ENCODE measurements at regions not wholly inside any gene's neighbourhood (a gene's known extent, or its start where the extent isn't known, plus 50 kb on each side); places are given as distances from the start of the nearest gene placed in this dataset.

DNA sequence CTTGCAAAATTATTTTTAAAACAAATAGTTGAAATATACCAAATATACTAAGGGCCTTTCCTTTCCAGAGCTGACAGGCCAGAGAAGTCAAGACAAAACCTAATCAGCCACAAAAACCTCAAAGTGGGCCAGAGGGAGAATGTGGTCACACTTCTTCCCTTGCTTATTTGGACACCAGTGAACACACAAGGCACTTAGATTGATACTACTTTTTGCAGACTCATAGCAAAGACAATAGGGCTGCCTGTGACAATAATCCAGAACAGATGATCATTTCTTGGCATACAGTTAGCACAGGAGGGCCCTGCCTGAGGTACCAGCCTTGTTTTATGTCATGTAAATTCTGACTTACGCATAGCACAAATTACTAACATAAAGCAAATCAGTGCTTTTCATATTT is 215.7 kb upstream of the NEIL3 start:
- H3K4me3 Mint-ChIP-seq: no peak overlapping the region
- H3K36me3 Mint-ChIP-seq (ENCODE audit: insufficient read depth): no peaks in the 10 kb centered on the region
- H3K9me3 Mint-ChIP-seq: no peaks in the 10 kb centered on the region
- H3K27me3 Mint-ChIP-seq: no peaks in the 10 kb centered on the region
- no peak for DNase-seq
- H3K27ac Mint-ChIP-seq: no peak overlapping the region
- no peak for ATAC-seq (replicated peaks)
- no peaks in the 10 kb centered on the region for H3K4me1 Mint-ChIP-seq (ENCODE audit: low read depth in 2 of 2)

DNA sequence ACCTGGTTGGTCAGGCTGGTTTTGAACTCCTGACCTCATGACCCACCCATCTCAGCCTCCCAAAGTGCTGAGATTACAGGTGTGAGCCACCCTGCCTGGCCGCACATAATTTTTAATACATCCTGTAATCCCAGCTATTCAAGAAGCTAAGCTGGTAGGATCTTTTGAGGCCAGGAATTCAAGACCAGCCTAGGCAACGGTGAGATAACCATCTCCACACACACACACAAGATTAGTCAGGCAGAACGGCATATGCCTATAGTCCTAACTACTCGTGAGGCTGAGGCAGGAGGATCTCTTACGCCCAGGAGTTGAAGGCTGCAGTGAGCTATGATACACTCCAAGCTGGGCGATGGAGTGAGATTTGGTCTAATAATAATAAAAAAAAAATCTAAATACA is 212.4 kb upstream of the NEIL3 start:
- H3K27me3 Mint-ChIP-seq: no peaks in the 10 kb centered on the region
- no peaks in the 10 kb centered on the region for H3K9me3 Mint-ChIP-seq
- no peaks in the 10 kb centered on the region for H3K36me3 Mint-ChIP-seq (ENCODE audit: insufficient read depth)
- H3K4me3 Mint-ChIP-seq: no peak overlapping the region
- ATAC-seq (replicated peaks): no peak
- DNase-seq: no peak
- H3K4me1 Mint-ChIP-seq (ENCODE audit: low read depth in 2 of 2): no peaks in the 10 kb centered on the region
- H3K27ac Mint-ChIP-seq: no peak overlapping the region

DNA sequence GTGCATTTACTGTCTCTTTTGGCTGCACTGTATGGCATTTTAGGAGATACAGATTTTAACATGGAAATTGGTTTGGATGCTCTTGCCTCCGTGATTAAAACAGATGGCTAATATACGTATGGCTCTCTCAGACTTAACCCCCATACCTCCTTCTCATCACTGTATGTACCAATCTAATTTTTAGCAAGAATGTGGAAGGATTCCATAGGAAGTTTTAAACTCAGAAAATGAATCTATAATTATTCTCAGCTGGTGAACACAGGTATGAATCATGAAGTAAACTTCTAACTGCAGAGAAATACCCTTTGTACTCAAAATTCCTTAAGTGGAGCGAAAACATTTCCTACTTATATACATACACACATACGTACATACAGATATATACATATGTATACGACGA is 210.5 kb upstream of the NEIL3 start:
- ATAC-seq (replicated peaks): no peak
- no peaks in the 10 kb centered on the region for H3K9me3 Mint-ChIP-seq

DNA sequence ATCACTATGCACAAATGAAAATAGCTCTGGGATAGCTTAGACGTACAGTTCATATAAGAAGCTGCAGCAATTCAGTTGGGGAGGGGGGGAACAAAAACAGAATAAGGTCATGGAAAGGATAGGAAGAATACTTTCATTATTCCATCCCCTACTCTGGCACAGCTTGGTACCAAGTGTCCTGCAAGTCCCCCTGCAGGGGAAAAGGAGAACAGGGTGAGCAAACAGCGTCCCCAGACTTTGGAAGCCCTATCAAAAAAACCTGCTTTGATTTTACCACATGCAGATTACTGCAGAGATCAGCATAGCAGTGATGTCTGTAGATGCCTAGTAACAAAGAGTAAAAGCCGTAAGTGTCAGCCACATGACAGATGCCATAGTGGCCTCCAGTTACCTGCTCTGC is 209.4 kb upstream of the NEIL3 start:
- Mint-ChIP-seq H3K9me3 (no peaks in the 10 kb centered on the region), H3K27ac (no peak overlapping the region), H3K36me3 (ENCODE audit: insufficient read depth) (no peaks in the 10 kb centered on the region), H3K4me1 (ENCODE audit: low read depth in 2 of 2) (no peaks in the 10 kb centered on the region), H3K27me3 (no peaks in the 10 kb centered on the region), H3K4me3 (no peak overlapping the region)
- ATAC-seq (replicated peaks): no peak
- DNase-seq: no peak

More for the DNA sequence above, 210.5 kb upstream of the NEIL3 start:
- Mint-ChIP-seq H3K4me3 (no peak overlapping the region), H3K27ac (no peak overlapping the region), H3K4me1 (ENCODE audit: low read depth in 2 of 2) (no peaks in the 10 kb centered on the region), H3K27me3 (no peaks in the 10 kb centered on the region), H3K36me3 (ENCODE audit: insufficient read depth) (no peaks in the 10 kb centered on the region)
- no peak for DNase-seq

DNA sequence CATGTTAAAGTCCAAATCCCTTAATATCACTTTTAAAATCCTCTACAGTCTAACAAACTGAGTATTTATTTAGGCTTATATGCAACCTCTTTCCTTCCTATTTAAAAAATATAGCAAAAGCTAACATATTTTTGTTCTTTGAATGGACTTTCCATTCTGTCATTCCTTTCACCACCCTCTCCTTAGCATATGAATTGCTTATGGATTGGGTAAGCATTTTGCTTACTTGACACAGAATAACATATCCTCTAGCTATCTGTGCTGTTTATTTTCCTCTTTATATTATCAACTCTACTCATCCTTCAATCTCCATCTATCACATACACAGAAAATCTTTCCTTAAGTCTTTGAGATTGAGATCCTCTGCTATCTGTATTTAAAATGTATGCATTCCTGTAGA is 206.1 kb upstream of the NEIL3 start:
- Mint-ChIP-seq H3K36me3 (ENCODE audit: insufficient read depth) (no peaks in the 10 kb centered on the region), H3K27ac (no peak overlapping the region), H3K9me3 (no peaks in the 10 kb centered on the region), H3K27me3 (no peaks in the 10 kb centered on the region), H3K4me3 (no peak overlapping the region), H3K4me1 (ENCODE audit: low read depth in 2 of 2) (no peaks in the 10 kb centered on the region)
- ATAC-seq (replicated peaks) (no peak), DNase-seq (no peak)

DNA sequence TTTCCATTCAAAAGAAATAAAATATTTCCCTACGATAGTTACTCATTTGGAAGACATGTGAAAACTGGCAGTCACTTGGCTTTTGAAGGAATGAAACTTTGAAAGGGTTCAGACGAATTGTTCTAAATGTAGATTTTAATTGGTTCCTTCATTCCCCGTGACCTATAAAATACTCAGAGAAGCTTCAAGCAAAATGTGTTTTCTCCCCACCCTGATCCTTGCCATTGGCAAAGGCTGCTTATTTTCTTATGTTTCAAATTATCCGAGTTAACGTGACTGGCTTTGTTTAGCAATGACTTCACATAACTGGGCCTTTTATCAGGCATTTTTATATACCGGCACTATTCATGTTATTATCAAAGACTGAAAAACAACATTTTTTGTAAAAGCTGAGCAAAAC is 204.1 kb upstream of the NEIL3 start:
- H3K36me3 Mint-ChIP-seq (ENCODE audit: insufficient read depth): no peaks in the 10 kb centered on the region
- no peak for ATAC-seq (replicated peaks)

DNA sequence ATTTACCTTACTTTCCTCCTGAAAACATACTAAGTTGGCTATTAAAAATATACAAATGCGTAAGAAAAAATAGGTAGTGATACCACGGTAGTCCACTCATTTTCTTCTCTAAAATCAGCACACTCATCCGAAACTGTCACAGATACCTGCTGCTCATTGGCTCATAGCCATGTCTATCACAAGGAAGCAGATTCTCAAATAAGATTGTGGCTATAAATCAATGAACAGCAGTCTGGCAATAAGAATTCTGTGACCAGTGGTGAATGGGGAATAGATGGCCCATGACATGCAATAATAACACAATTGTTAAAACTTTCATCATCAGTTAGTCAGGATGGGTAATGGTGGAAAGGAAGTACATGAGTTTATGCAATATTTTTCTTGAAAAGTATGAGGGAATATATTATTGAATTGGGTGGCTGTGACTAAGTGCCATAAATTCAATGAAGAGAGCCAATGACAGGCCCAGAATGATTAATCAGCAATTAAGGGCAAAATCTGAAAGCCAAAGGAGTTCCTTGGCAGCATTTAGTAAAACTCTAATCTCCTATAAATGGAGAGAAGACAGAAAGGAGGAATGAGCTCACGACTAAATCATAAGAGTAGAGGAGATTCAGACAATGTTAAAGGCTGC is 202.3 kb upstream of the NEIL3 start:
- Mint-ChIP-seq H3K9me3 (peaks cover 0 to 2% of the 10 kb centered on the region in 2 donors), H3K36me3 (ENCODE audit: insufficient read depth) (no peaks in the 10 kb centered on the region), H3K27me3 (no peaks in the 10 kb centered on the region), H3K4me1 (ENCODE audit: low read depth in 2 of 2) (no peaks in the 10 kb centered on the region), H3K4me3 (no peak overlapping the region), H3K27ac (no peak overlapping the region)
- DNase-seq (no peak), ATAC-seq (replicated peaks) (no peak)

More for the DNA sequence above, 204.1 kb upstream of the NEIL3 start:
- Mint-ChIP-seq H3K9me3 (no peaks in the 10 kb centered on the region), H3K27ac (no peak overlapping the region), H3K27me3 (no peaks in the 10 kb centered on the region), H3K4me3 (no peak overlapping the region), H3K4me1 (ENCODE audit: low read depth in 2 of 2) (no peaks in the 10 kb centered on the region)
- no peak for DNase-seq

DNA sequence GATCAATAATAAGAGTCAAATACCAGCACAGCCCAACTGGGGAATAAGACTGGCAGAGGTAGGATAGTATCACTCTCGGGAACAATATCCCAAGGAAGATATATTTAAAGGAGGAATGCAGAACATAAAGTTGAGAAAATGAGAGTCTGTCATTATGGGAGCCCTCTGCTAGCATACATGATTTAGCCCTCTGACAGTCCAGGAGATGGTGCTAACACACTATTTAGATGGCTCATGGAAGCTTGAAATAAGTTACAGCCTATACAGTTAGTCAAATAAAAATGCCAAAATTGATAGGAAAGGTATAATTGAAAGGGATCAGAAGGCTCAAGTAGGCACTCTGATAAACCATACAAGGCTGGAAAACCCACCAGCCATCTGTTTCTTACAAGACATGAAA is 201.0 kb upstream of the NEIL3 start:
- DNase-seq (no peak), ATAC-seq (replicated peaks) (no peak)
- H3K36me3 Mint-ChIP-seq (ENCODE audit: insufficient read depth): no peaks in the 10 kb centered on the region
- H3K9me3 Mint-ChIP-seq: peaks cover 0 to 2% of the 10 kb centered on the region in 2 donors
- no peak overlapping the region for H3K4me3 Mint-ChIP-seq
- H3K27me3 Mint-ChIP-seq: no peaks in the 10 kb centered on the region
- no peaks in the 10 kb centered on the region for H3K4me1 Mint-ChIP-seq (ENCODE audit: low read depth in 2 of 2)
- H3K27ac Mint-ChIP-seq: no peak overlapping the region

DNA sequence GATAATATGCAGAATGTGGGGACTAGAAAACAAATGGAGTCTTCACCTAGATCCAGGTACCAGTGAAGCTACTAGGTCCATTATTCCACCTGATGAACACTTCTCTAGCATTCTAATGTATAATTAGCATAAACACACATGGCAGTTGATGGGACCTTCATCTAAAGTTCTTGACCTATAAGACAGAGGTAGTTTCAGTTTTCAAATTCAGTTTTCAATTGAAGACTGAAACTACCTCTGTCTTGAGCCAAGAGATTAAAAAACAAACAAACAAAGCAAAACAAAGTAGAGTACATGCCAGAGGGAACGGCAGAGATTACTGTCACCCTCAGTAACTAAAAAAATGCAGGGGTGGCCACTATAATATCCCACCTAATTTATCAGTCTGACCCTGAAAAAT is 199.9 kb upstream of the NEIL3 start:
- Mint-ChIP-seq H3K4me3 (no peak overlapping the region), H3K9me3 (peaks cover 0 to 2% of the 10 kb centered on the region in 2 donors), H3K36me3 (ENCODE audit: insufficient read depth) (no peaks in the 10 kb centered on the region), H3K4me1 (ENCODE audit: low read depth in 2 of 2) (no peaks in the 10 kb centered on the region), H3K27ac (no peak overlapping the region), H3K27me3 (no peaks in the 10 kb centered on the region)
- DNase-seq: no peak
- ATAC-seq (replicated peaks): no peak

DNA sequence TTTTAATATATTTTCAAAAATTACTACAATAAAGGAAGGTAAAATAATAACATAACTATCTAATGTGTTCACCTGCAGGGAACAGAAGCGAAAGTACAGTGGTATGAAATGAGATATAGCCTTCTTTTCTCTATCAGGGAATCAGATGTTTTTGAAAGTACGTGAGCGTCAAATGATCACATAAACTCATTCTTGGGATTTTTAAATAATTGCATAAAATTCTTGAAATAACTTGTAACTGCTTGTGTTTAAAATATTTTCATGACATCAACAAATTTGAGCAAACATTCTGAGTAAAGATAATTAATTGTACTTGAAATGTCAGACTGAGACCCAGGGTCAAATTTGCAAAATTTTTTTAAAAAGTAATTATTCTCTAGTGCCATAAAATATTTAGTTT is 193.5 kb upstream of the NEIL3 start:
- Mint-ChIP-seq H3K4me3 (no peak overlapping the region), H3K27me3 (no peaks in the 10 kb centered on the region), H3K36me3 (ENCODE audit: insufficient read depth) (no peaks in the 10 kb centered on the region), H3K9me3 (no peaks in the 10 kb centered on the region), H3K27ac (no peak overlapping the region), H3K4me1 (ENCODE audit: low read depth in 2 of 2) (no peaks in the 10 kb centered on the region)
- ATAC-seq (replicated peaks): no peak
- DNase-seq: no peak

DNA sequence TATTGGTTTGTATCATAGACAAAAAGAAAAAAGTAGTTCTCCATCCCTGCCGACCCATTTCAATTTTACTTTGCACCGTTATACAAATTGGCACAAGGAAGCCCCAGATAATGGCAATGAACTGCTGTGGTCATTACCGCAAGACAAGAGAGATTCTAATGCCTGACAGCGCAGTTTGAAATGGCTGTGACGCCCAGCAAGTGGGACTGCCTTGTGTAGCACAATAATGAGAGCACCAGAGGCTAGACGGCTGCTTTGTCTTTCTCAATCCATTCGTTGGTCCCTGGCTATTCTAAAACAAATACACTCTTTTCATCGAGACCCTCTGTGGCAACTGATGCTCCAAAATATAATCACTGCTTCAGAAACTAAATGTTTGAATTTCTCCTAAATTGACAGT is 192.4 kb upstream of the NEIL3 start:
- Mint-ChIP-seq H3K9me3 (no peaks in the 10 kb centered on the region), H3K27ac (no peak overlapping the region), H3K4me3 (no peak overlapping the region), H3K4me1 (ENCODE audit: low read depth in 2 of 2) (no peaks in the 10 kb centered on the region), H3K36me3 (ENCODE audit: insufficient read depth) (no peaks in the 10 kb centered on the region), H3K27me3 (no peaks in the 10 kb centered on the region)
- no peak for ATAC-seq (replicated peaks)
- no peak for DNase-seq

DNA sequence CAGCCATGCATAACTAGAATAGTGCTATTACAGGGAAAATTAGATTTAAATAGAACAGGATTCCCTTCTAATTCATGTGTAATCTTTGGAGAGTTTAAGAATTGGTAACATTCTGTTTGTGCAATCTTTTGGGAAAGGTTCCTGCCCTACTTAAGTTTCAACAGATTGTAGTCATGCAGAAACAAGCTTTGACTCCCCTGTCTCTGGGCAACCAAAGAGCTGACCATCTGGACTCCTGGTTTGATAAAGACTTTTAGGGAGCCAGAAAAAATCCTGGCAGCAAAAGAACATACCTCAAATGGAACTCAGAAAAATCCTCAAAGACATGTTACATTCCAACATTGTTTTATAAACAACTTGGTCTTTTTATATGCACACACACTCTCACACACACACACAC is 191.1 kb upstream of the NEIL3 start:
- Mint-ChIP-seq H3K36me3 (ENCODE audit: insufficient read depth) (no peaks in the 10 kb centered on the region), H3K4me3 (no peak overlapping the region), H3K9me3 (no peaks in the 10 kb centered on the region), H3K27me3 (no peaks in the 10 kb centered on the region), H3K4me1 (ENCODE audit: low read depth in 2 of 2) (no peaks in the 10 kb centered on the region), H3K27ac (no peak overlapping the region)
- no peak for ATAC-seq (replicated peaks)
- DNase-seq: no peak

DNA sequence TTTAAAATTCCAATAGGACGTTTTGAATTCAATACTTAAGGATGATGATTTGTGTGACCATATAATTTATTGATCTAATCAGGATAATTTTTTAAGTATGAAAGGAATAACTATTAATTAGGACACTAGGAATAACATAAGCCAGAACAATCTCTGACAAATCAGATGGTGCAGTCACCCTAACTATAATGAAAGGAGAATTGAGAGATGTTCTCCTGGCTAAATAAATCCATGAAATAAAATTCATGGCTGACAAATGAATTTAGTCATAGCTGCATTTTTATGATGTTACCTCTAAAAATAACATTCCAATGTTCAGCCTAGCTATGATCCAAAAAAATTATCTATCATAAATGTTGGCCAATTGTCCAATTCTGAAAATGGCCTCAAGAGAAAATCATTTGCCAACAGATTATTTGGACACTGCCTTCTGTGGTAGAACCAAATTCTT is 190.6 kb upstream of the NEIL3 start:
- no peaks in the 10 kb centered on the region for H3K36me3 Mint-ChIP-seq (ENCODE audit: insufficient read depth)
- no peaks in the 10 kb centered on the region for H3K4me1 Mint-ChIP-seq (ENCODE audit: low read depth in 2 of 2)
- no peaks in the 10 kb centered on the region for H3K9me3 Mint-ChIP-seq
- no peak overlapping the region for H3K27ac Mint-ChIP-seq
- no peaks in the 10 kb centered on the region for H3K27me3 Mint-ChIP-seq
- DNase-seq (no peak), ATAC-seq (replicated peaks) (no peak)
- H3K4me3 Mint-ChIP-seq: no peak overlapping the region

DNA sequence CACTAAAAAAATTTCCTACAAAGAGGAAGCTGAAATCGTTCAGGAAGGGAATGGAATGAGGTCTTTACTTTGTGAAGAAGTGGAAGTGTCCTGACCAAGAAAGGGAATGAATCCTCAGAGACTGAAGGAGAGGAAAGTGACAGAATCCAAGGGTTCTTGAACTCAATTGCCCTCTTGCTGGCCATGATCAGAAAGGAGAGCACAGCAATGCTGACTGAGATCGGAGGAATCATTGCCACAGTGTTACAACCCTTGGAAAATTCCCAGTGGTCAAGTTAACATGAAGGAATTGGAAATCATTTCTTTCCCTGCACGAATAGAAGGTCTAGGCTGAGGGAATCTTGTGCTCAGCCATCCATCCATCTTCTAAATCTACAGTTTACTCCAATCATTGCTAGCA is 190.0 kb upstream of the NEIL3 start:
- H3K9me3 Mint-ChIP-seq: no peaks in the 10 kb centered on the region
- DNase-seq (no peak), ATAC-seq (replicated peaks) (no peak)
- H3K4me3 Mint-ChIP-seq: no peak overlapping the region
- no peak overlapping the region for H3K27ac Mint-ChIP-seq
- H3K4me1 Mint-ChIP-seq (ENCODE audit: low read depth in 2 of 2): no peaks in the 10 kb centered on the region
- no peaks in the 10 kb centered on the region for H3K27me3 Mint-ChIP-seq
- no peaks in the 10 kb centered on the region for H3K36me3 Mint-ChIP-seq (ENCODE audit: insufficient read depth)

DNA sequence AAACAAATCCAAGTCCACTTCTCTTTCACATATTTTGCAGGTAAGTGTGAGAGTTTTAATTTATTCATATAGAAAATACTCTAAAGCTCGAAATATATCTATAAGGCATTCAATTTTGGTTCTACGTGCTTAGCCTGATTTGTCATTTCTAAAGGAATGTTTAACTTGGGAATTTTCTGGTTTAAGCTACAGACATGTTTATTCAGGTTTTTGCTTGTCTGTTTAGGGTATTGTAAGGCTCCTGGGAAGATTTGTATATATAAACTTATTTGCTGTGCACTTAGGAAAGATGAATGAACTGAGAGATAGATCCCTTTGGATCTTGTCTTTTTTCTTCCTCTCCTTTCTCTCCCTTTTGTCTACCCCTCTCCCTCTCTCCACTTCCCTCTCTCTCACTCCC is 185.9 kb upstream of the NEIL3 start:
- H3K27me3 Mint-ChIP-seq: no peaks in the 10 kb centered on the region
- H3K4me3 Mint-ChIP-seq: no peak overlapping the region
- H3K36me3 Mint-ChIP-seq (ENCODE audit: insufficient read depth): no peaks in the 10 kb centered on the region
- peaks cover 0 to 6% of the 10 kb centered on the region in 2 donors for H3K9me3 Mint-ChIP-seq
- H3K4me1 Mint-ChIP-seq (ENCODE audit: low read depth in 2 of 2): no peaks in the 10 kb centered on the region
- H3K27ac Mint-ChIP-seq: no peak overlapping the region
- ATAC-seq (replicated peaks): no peak
- DNase-seq: no peak

All from effector memory CD8-positive, alpha-beta T cell (primary cell).